Neural progenitor cell (in vitro differentiated cells): ENCODE measurements at regions not wholly inside any gene's neighbourhood (a gene's known extent, or its start where the extent isn't known, plus 50 kb on each side); places are given as distances from the start of the nearest gene placed in this dataset.

ENCODE experiments used
- DNase-seq: peaks from one replicate; pipeline ENCODE4 v3.0.0-alpha.2; 2016; ENCODE audit warnings: low spot score
- H2AFZ ChIP-seq: fragments of 200-600 bp; sonication (generic); replicated peaks from 2 replicates; pipeline ENCODE4 v1.6.1; 2016; ENCODE audit warnings: antibody characterized with exemption
- H3F3A ChIP-seq: fragments of 200-600 bp; sonication (generic); 2 replicates; pipeline ENCODE4 v1.6.1; 2016; ENCODE audit warnings: antibody characterized with exemption, low read depth
- H3K27ac ChIP-seq: fragments of 200-600 bp; sonication (generic); 2 replicates; pipeline ENCODE4 v1.5.1; 2016; ENCODE audit warnings: mild to moderate bottlenecking
- H3K27me3 ChIP-seq: fragments of 200-600 bp; sonication (generic); 2 replicates; pipeline ENCODE4 v1.6.1; 2016; ENCODE audit warnings: mild to moderate bottlenecking, moderate library complexity
- H3K36me3 ChIP-seq: fragments of 200-600 bp; sonication (generic); 2 replicates; pipeline ENCODE4 v1.5.1; 2016
- H3K4me1 ChIP-seq: fragments of 200-600 bp; sonication (generic); 2 replicates; pipeline ENCODE4 v1.6.1; 2016; ENCODE audit warnings: mixed run types
- H3K4me2 ChIP-seq: fragments of 200-600 bp; sonication (generic); 2 replicates; pipeline ENCODE4 v1.6.1; 2016
- H3K4me3 ChIP-seq: fragments of 200-600 bp; sonication (generic); 2 replicates; pipeline ENCODE4 v1.5.1; 2016
- H3K79me2 ChIP-seq: fragments of 200-600 bp; sonication (generic); 2 replicates; pipeline ENCODE4 v1.6.1; 2016; ENCODE audit warnings: low read depth
- H3K9ac ChIP-seq: fragments of 200-600 bp; sonication (generic); 2 replicates; pipeline ENCODE4 v1.6.1; 2016
- H3K9me3 ChIP-seq: fragments of 200-600 bp; sonication (generic); 2 replicates; pipeline ENCODE4 v1.5.1; 2016; ENCODE audit warnings: low read depth
- H4K20me1 ChIP-seq: fragments of 200-600 bp; sonication (generic); 2 replicates; pipeline ENCODE4 v1.6.1; 2016; ENCODE audit warnings: low read depth
- H3K27ac Mint-ChIP-seq: 3 replicates; pipeline ENCODE4 v1.8.0; 2021; ENCODE audit warnings: mixed read lengths
- H3K27me3 Mint-ChIP-seq: 2 replicates; pipeline ENCODE4 v1.8.0; 2022; ENCODE audit warnings: low read depth, mild to moderate bottlenecking, inconsistent platforms, moderate library complexity, mixed read lengths; ENCODE audit not compliant: insufficient read depth
- H3K36me3 Mint-ChIP-seq: 3 replicates; pipeline ENCODE4 v1.8.0; 2021; ENCODE audit warnings: mixed read lengths
- H3K4me1 Mint-ChIP-seq: 3 replicates; pipeline ENCODE4 v1.8.0; 2021; ENCODE audit warnings: mixed read lengths
- H3K4me3 Mint-ChIP-seq: 3 replicates; pipeline ENCODE4 v1.8.0; 2021; ENCODE audit warnings: mild to moderate bottlenecking, moderate library complexity, mixed read lengths
- H3K9me3 Mint-ChIP-seq: 3 replicates; pipeline ENCODE4 v1.8.0; 2020; ENCODE audit warnings: mixed read lengths
- CTCF ChIP-seq: fragments of 200-600 bp; sonication (generic); IDR thresholded peaks from 2 replicates; pipeline ENCODE4 v1.5.1; 2017; ENCODE audit warnings: antibody characterized with exemption, mild to moderate bottlenecking
- EZH2 ChIP-seq: fragments of 200-600 bp; sonication (generic); IDR thresholded peaks from 2 replicates; pipeline ENCODE4 v1.6.1; 2017; ENCODE audit warnings: antibody characterized with exemption, mild to moderate bottlenecking, moderate library complexity
- EZH2phosphoT487 ChIP-seq: fragments of 200-600 bp; sonication (generic); IDR thresholded peaks from 2 replicates; pipeline ENCODE4 v1.6.1; 2017; ENCODE audit warnings: antibody characterized with exemption

DNA sequence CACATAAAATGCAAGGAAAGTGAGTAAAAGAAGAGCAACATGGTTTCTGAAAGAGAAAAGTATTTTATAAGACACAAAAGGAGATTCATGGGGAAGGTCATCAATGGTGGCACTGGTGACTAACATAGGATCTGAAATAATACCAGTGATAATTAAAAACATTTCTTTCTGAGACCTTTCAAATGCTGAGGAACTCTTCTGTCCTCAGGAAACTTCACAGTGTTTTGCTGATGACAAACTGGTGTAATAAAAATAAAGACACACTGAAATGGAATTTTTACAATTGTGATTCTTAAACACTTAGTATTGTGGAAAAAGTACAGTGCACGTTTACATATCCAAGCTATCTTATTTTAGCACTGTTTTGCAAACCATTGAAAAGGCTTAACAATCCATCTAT lies 80.4 kb upstream of the ZBTB20 start:
- Histone ChIP-seq H4K20me1 (no peaks in the 10 kb centered on the region), H3F3A (no peaks in the 10 kb centered on the region), H3K9me3 (no peaks in the 10 kb centered on the region), H3K27me3 (no peaks in the 10 kb centered on the region), H3K4me3 (no peak overlapping the region), H3K4me1 (no peaks in the 10 kb centered on the region), H3K36me3 (no peaks in the 10 kb centered on the region), H3K9ac (no peak overlapping the region), H3K4me2 (no peak overlapping the region), H3K27ac (no peak overlapping the region), H3K79me2 (no peaks in the 10 kb centered on the region), H2AFZ (no peak overlapping the region)
- TF ChIP-seq EZH2 (no peak), CTCF (no peak), EZH2phosphoT487 (no peak)
- H3K27me3 Mint-ChIP-seq = peaks cover 2% of the 10 kb centered on the region
- no peaks in the 10 kb centered on the region for H3K9me3 Mint-ChIP-seq
- H3K4me3 Mint-ChIP-seq = no peak overlapping the region
- no peaks in the 10 kb centered on the region for H3K4me1 Mint-ChIP-seq
- DNase-seq = no peak
- H3K36me3 Mint-ChIP-seq = no peaks in the 10 kb centered on the region
- H3K27ac Mint-ChIP-seq = no peak overlapping the region

DNA sequence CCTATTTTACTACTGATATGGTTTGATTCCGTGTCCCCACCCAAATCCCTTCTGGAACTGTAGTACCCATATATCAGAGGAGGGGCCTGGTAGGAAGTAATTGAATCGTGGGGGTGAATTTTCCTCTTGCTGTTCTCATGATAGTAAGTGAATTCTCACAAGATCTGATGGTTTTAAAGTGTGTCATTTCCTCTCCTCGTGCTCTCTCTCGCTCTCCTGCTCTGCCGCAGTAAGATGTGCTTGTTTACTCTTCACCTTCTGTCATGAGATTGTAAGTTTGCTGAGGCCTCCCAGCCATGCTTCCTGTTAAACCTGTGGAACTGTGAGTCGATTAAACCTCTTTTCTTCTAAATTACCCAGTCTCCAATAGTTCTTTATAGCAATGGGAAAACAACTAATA lies 81.2 kb upstream of the ZBTB20 start:
- no peak for TF ChIP-seq CTCF
- TF ChIP-seq EZH2 = no peak
- no peak for TF ChIP-seq EZH2phosphoT487
- no peaks in the 10 kb centered on the region for H3K4me1 Mint-ChIP-seq
- no peak for DNase-seq
- Histone ChIP-seq H3K36me3 (no peaks in the 10 kb centered on the region), H3K4me2 (no peak overlapping the region), H3K9ac (no peak overlapping the region), H3K27ac (no peak overlapping the region), H3F3A (no peaks in the 10 kb centered on the region), H3K9me3 (no peaks in the 10 kb centered on the region), H3K79me2 (no peaks in the 10 kb centered on the region), H3K27me3 (no peaks in the 10 kb centered on the region), H3K4me1 (no peaks in the 10 kb centered on the region), H2AFZ (no peak overlapping the region), H3K4me3 (no peak overlapping the region), H4K20me1 (no peaks in the 10 kb centered on the region)
- H3K9me3 Mint-ChIP-seq = no peaks in the 10 kb centered on the region
- no peak overlapping the region for H3K27ac Mint-ChIP-seq
- H3K4me3 Mint-ChIP-seq = no peak overlapping the region
- no peaks in the 10 kb centered on the region for H3K36me3 Mint-ChIP-seq
- peaks cover 2% of the 10 kb centered on the region for H3K27me3 Mint-ChIP-seq

- no peak for TF ChIP-seq EZH2
- TF ChIP-seq EZH2phosphoT487 = no peak
- no peak for TF ChIP-seq CTCF
- Histone ChIP-seq H3K27ac (no peak overlapping the region), H4K20me1 (no peaks in the 10 kb centered on the region), H3K9ac (no peak overlapping the region), H3K36me3 (no peaks in the 10 kb centered on the region), H3K4me2 (no peak overlapping the region), H3K4me1 (no peaks in the 10 kb centered on the region), H3F3A (no peaks in the 10 kb centered on the region), H2AFZ (no peak overlapping the region), H3K79me2 (no peaks in the 10 kb centered on the region), H3K4me3 (no peak overlapping the region), H3K9me3 (no peaks in the 10 kb centered on the region), H3K27me3 (no peaks in the 10 kb centered on the region)
- Mint-ChIP-seq H3K4me1 (no peaks in the 10 kb centered on the region), H3K9me3 (no peaks in the 10 kb centered on the region), H3K36me3 (no peaks in the 10 kb centered on the region), H3K4me3 (no peak overlapping the region), H3K27me3 (peaks cover 1% of the 10 kb centered on the region), H3K27ac (no peak overlapping the region)
- DNase-seq = no peak
Observed at GRCh38 chr3:115232167-115232566, 85.1 kb upstream of the ZBTB20 start.

DNA sequence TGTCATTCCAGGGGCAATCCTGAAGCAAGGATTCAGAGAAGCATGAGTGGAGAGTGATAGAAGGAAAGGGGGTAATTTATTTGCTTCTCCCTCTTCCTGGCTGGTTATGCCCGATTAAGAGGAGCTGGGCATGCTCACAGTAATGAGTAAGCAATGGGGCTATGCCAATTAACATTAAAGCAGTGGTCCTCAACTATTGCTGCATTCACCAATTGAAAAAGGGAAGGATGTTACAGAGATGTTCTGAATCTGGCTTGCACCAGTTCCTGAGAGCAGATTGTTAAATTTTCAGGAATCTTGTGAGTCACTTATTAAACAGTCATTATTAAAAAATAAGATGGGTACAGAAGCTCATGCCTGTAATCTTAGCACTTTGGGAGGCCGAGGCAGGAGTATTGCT lies 85.9 kb upstream of the ZBTB20 start:
- H3K36me3 Mint-ChIP-seq = no peaks in the 10 kb centered on the region
- Histone ChIP-seq H3K4me3 (no peak overlapping the region), H3K4me2 (no peak overlapping the region), H3K4me1 (no peaks in the 10 kb centered on the region), H2AFZ (no peak overlapping the region), H3F3A (no peaks in the 10 kb centered on the region), H3K27me3 (no peaks in the 10 kb centered on the region), H3K79me2 (no peaks in the 10 kb centered on the region), H3K27ac (no peak overlapping the region), H3K9ac (no peak overlapping the region), H4K20me1 (no peaks in the 10 kb centered on the region), H3K9me3 (no peaks in the 10 kb centered on the region), H3K36me3 (no peaks in the 10 kb centered on the region)
- no peak overlapping the region for H3K4me3 Mint-ChIP-seq
- no peaks in the 10 kb centered on the region for H3K9me3 Mint-ChIP-seq
- H3K27me3 Mint-ChIP-seq = peaks cover 4% of the 10 kb centered on the region
- H3K27ac Mint-ChIP-seq = no peak overlapping the region
- TF ChIP-seq EZH2phosphoT487 (no peak), CTCF (no peak), EZH2 (no peak)
- peaks cover 2% of the 10 kb centered on the region for H3K4me1 Mint-ChIP-seq
- DNase-seq = no peak
